GM23338 (cell line): ENCODE measurements at regions not wholly inside any gene's neighbourhood (a gene's known extent, or its start where the extent isn't known, plus 50 kb on each side); places are given as distances from the start of the nearest gene placed in this dataset.

Source experiments
- ATAC-seq: fragments of 200-7000 bp; cut with Tn5 transposase; 3 replicates; pipeline ENCODE4 v1.9.1; 2020
- DNase-seq: peaks from one replicate; pipeline ENCODE4 v3.0.0-alpha.2; 2015; ENCODE audit warnings: low spot score
- H2AFZ ChIP-seq: fragments of 200-600 bp; sonication (generic); 2 replicates; pipeline ENCODE4 v1.8.0; 2016; ENCODE audit warnings: antibody characterized with exemption, mild to moderate bottlenecking, moderate library complexity
- H3F3A ChIP-seq: fragments of 200-600 bp; sonication (generic); replicated peaks from 2 replicates; pipeline ENCODE4 v1.8.0; 2017; ENCODE audit warnings: antibody characterized with exemption, mixed run types, low read depth
- H3K27ac ChIP-seq: fragments of 200-600 bp; sonication (generic); 2 replicates; pipeline ENCODE4 v1.6.1; 2016; ENCODE audit warnings: low read depth
- H3K27me3 ChIP-seq: fragments of 200-600 bp; sonication (generic); 2 replicates; pipeline ENCODE4 v1.8.0; 2016; ENCODE audit warnings: mild to moderate bottlenecking, mixed run types, moderate library complexity; ENCODE audit not compliant: insufficient read depth
- H3K36me3 ChIP-seq: fragments of 200-600 bp; sonication (generic); 2 replicates; pipeline ENCODE4 v1.8.0; 2016; ENCODE audit warnings: mild to moderate bottlenecking; ENCODE audit not compliant: insufficient read depth
- H3K4me1 ChIP-seq: fragments of 200-600 bp; sonication (generic); 2 replicates; pipeline ENCODE4 v1.8.0; 2016; ENCODE audit warnings: mild to moderate bottlenecking, moderate library complexity; ENCODE audit not compliant: insufficient read depth
- H3K4me2 ChIP-seq: fragments of 200-600 bp; sonication (generic); 2 replicates; pipeline ENCODE4 v1.7.1; 2017; ENCODE audit warnings: mixed run types
- H3K4me3 ChIP-seq: fragments of 200-600 bp; sonication (generic); 2 replicates; pipeline ENCODE4 v1.6.1; 2016; ENCODE audit warnings: mixed run types
- H3K79me2 ChIP-seq: fragments of 200-600 bp; sonication (generic); replicated peaks from 2 replicates; pipeline ENCODE4 v1.8.0; 2017; ENCODE audit warnings: mild to moderate bottlenecking; ENCODE audit not compliant: insufficient read depth
- H3K9me2 ChIP-seq: fragments of 200-600 bp; sonication (generic); 2 replicates; pipeline ENCODE4 v1.8.0; 2017; ENCODE audit not compliant: insufficient read depth
- H4K20me1 ChIP-seq: fragments of 200-600 bp; sonication (generic); replicated peaks from 2 replicates; pipeline ENCODE4 v1.8.0; 2017; ENCODE audit warnings: mild to moderate bottlenecking; ENCODE audit not compliant: insufficient read depth
- H3K27ac Mint-ChIP-seq: 2 replicates; pipeline ENCODE4 v1.8.0; 2020; ENCODE audit warnings: inconsistent platforms, mild to moderate bottlenecking, moderate library complexity, mixed read lengths
- H3K27me3 Mint-ChIP-seq: 3 replicates; pipeline ENCODE4 v1.8.0; 2022; ENCODE audit warnings: low read depth, mild to moderate bottlenecking, moderate library complexity, mixed read lengths, inconsistent platforms; ENCODE audit not compliant: insufficient read depth, poor library complexity
- H3K36me3 Mint-ChIP-seq: 3 replicates; pipeline ENCODE4 v1.8.0; 2021; ENCODE audit warnings: low read depth, mild to moderate bottlenecking, inconsistent platforms, moderate library complexity, mixed read lengths
- H3K4me1 Mint-ChIP-seq: 3 replicates; pipeline ENCODE4 v1.8.0; 2020; ENCODE audit warnings: mild to moderate bottlenecking, inconsistent platforms, mixed read lengths
- H3K4me3 Mint-ChIP-seq: 3 replicates; pipeline ENCODE4 v1.8.0; 2021; ENCODE audit warnings: moderate library complexity, mild to moderate bottlenecking, inconsistent platforms, mixed read lengths
- H3K9me3 Mint-ChIP-seq: 3 replicates; pipeline ENCODE4 v1.8.0; 2020; ENCODE audit warnings: moderate library complexity, mild to moderate bottlenecking, inconsistent platforms, mixed read lengths
- CREB1 ChIP-seq: fragments of 250-450 bp; sonication (Bioruptor Pico); IDR thresholded peaks from 2 replicates; pipeline ENCODE4 v1.5.0; 2020; ENCODE audit warnings: low read depth, mild to moderate bottlenecking, moderate library complexity
- EZH2 ChIP-seq: fragments of 200-600 bp; sonication (generic); IDR thresholded peaks from one replicate; pipeline ENCODE4 v1.8.0; 2017; ENCODE audit warnings: antibody characterized with exemption, mild to moderate bottlenecking, low read depth; ENCODE audit not compliant: unreplicated experiment
- STAT1 ChIP-seq: IDR thresholded peaks from one replicate; pipeline ENCODE4 v1.6.1; 2016; ENCODE audit warnings: antibody characterized with exemption; ENCODE audit not compliant: unreplicated experiment
- ZNF331 ChIP-seq: fragments of 250-450 bp; sonication (Bioruptor Pico); IDR thresholded peaks from 2 replicates; pipeline ENCODE4 v1.5.0; 2020; ENCODE audit warnings: low read depth, mild to moderate bottlenecking, moderate library complexity
- ZNF462 ChIP-seq: fragments of 250-450 bp; sonication (Bioruptor Pico); IDR thresholded peaks from 2 replicates; pipeline ENCODE4 v1.5.0; 2020; ENCODE audit warnings: mild to moderate bottlenecking, moderate library complexity
- TF ChIP-seq, protein P1 (sequence below), 2 experiments: fragments of 200-600 bp in 1 of 2; sonication (generic) in 1 of 2; conservative IDR thresholded peaks; 2 replicates each; pipeline versions ENCODE4 v1.5.1 to v1.6.1; 2016 to 2017; ENCODE audit warnings: antibody characterized with exemption in 2 of 2, low read depth in 2 of 2, mild to moderate bottlenecking in 2 of 2, moderate library complexity in 1 of 2

DNA sequence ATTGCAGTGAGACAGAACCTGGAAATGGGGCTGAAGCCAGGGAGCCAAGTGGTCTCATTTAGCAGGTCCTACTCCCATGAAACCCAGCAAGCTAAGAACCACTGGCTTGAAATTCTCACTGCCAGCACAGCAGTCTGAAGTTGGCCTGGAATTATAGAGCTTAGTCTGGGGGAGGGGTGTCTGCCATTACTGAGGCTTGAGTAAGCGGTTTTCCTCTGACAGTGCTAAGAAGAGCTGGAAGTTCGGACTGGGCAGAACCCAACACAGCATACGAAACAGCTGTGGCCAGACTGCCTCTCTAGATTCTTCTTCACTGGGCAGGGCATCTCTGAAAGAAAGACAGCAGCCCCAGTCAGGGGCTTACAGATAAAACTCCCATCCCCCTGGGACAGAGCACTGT is 305.7 kb upstream of the SETBP1 start (continued):
- TF ChIP-seq ZNF462 = no peak
- no peak for TF ChIP-seq CREB1 (CRISPR knock-in tag)
- TF ChIP-seq ZNF331 = no peak
- no peak for TF ChIP-seq EZH2
- no peak for TF ChIP-seq STAT1
- TF ChIP-seq, protein P1, sequence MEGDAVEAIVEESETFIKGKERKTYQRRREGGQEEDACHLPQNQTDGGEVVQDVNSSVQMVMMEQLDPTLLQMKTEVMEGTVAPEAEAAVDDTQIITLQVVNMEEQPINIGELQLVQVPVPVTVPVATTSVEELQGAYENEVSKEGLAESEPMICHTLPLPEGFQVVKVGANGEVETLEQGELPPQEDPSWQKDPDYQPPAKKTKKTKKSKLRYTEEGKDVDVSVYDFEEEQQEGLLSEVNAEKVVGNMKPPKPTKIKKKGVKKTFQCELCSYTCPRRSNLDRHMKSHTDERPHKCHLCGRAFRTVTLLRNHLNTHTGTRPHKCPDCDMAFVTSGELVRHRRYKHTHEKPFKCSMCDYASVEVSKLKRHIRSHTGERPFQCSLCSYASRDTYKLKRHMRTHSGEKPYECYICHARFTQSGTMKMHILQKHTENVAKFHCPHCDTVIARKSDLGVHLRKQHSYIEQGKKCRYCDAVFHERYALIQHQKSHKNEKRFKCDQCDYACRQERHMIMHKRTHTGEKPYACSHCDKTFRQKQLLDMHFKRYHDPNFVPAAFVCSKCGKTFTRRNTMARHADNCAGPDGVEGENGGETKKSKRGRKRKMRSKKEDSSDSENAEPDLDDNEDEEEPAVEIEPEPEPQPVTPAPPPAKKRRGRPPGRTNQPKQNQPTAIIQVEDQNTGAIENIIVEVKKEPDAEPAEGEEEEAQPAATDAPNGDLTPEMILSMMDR (conservative IDR thresholded peaks at IDR 0.05; ENCODE audit: low read depth in 2 of 2) = no peak

DNA sequence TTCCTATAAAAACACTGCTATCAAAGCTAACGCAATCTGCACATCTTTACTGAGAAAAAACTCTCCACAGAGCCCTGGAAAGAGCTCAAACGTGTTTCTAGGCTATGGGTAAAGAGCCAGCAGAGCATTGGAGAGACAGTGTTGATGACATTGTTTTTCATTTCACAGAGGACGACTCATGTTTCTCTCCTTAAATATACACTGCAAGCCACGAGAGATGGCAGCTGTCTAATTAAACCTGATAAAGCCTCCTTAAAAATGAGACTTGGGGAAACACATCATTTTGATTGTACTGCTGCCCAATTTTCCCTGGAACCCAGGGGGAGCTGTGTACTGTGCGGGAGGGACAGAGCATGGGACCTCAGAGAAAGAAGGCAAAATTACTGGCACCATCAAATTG is 294.3 kb upstream of the SETBP1 start:
- Mint-ChIP-seq H3K4me1 (no peaks in the 10 kb centered on the region; the same call in 2 of the 3 replicates), H3K27ac (no peak overlapping the region), H3K36me3 (no peaks in the 10 kb centered on the region), H3K9me3 (no peaks in the 10 kb centered on the region), H3K27me3 (no peaks in the 10 kb centered on the region), H3K4me3 (no peak overlapping the region)
- ATAC-seq (no peak), DNase-seq (no peak)
- Histone ChIP-seq H3K27me3 (no peaks in the 10 kb centered on the region), H3K36me3 (no peaks in the 10 kb centered on the region), H2AFZ (0 out of 2 replicates have a peak overlapping the region, but pooled peaks have one; percentile 38), H3K4me1 (no peaks in the 10 kb centered on the region), H3K4me2 (no peak overlapping the region), H3K27ac (no peak overlapping the region), H3K9me2 (no peaks in the 10 kb centered on the region), H3F3A (no peaks in the 10 kb centered on the region), H4K20me1 (no peaks in the 10 kb centered on the region), H3K79me2 (no peaks in the 10 kb centered on the region), H3K4me3 (no peak overlapping the region)
- TF ChIP-seq, protein P1 (conservative IDR thresholded peaks at IDR 0.05; ENCODE audit: low read depth in 2 of 2) = 0 out of 4 replicates have a peak, but pooled peaks of 1 of the 2 experiments have one; percentile 2
- no peak for TF ChIP-seq ZNF331
